Forelimb muscle (tissue), 1 donor: ENCODE measurements at regions not wholly inside any gene's neighbourhood (a gene's known extent, or its start where the extent isn't known, plus 50 kb on each side); places are given as distances from the start of the nearest gene placed in this dataset.

Source experiments
- DNase-seq: peaks from one replicate; pipeline ENCODE4 v3.0.0-alpha.2; 2013; ENCODE audit warnings: low read depth

- no peak for DNase-seq
These were observed 314.5 kb upstream of the TLE4 start for GRCh38 chr9:79257228-79257781.

- no peak for DNase-seq
These were observed 313.9 kb upstream of the TLE4 start for GRCh38 chr9:79257790-79258351.

DNA sequence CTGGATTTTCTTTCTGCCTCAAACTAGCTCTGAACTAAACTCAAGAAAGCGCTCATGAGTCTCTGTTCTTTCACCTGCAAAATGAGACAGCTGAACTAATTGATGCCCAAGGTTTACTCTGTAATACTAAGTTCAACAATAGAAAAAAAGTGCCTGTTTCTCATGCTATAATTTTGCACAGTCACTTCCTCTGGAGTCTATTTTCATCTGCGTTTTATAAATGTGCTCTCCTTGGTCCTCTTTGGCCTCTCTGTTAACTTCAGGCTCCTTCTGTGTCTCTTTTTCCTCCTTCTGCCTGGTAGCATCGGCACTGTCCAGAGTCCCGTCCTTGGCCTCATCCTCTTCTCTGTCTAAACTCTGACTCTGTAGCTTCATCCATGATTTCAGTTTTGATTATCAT is 311.9 kb upstream of the TLE4 start:
- DNase-seq: no peak

GRCh38 chr9:79263628-79264027 is 308.1 kb upstream of the TLE4 start:
- DNase-seq: no peak

- DNase-seq: no peak
These were observed 307.7 kb upstream of the TLE4 start for GRCh38 chr9:79264041-79264440.

- no peak for DNase-seq
These were observed 307.0 kb upstream of the TLE4 start for GRCh38 chr9:79264511-79265355.

DNA sequence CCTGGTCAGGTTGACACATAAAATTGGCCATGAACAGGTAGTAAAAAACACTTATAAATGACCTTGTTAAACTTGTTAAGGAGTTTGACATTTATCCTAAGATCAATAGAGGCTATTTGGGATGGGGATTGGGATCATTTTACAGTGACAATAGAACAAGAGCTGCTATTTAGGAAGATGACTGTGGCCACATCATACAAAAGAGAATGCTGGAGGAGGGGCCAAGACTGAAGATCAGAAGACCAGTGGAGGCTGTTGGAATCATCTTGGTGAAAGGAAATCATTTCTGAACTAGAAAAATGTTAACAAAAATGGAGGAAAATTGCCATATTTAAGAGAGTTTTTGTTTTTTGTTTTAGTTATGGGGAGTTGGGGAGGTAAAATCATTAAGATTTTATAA is 304.8 kb upstream of the TLE4 start:
- no peak for DNase-seq

DNA sequence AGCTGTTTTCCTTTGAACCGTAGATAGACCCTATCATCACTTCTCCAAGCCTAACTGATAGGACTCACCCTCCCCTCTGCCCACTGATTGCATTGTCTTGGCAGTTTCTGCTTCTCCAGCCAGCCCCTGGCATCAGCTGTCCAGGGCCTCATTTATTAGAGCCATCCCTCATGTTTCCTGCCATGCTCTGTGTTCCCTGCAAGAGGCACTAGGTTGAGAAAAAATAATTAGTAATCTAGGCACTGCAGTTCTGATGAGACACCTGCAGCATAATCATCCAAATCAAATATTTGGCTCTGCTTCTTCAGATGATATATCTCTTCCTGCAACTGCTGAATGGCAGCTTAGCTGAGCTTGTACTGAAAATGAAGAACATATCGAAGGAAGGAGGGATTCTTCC is 303.0 kb upstream of the TLE4 start:
- no peak for DNase-seq

- no peak for DNase-seq
These were observed 298.5 kb upstream of the TLE4 start for GRCh38 chr9:79273311-79273710.

- DNase-seq: no peak
These were observed 292.4 kb upstream of the TLE4 start for GRCh38 chr9:79279356-79279755.

DNA sequence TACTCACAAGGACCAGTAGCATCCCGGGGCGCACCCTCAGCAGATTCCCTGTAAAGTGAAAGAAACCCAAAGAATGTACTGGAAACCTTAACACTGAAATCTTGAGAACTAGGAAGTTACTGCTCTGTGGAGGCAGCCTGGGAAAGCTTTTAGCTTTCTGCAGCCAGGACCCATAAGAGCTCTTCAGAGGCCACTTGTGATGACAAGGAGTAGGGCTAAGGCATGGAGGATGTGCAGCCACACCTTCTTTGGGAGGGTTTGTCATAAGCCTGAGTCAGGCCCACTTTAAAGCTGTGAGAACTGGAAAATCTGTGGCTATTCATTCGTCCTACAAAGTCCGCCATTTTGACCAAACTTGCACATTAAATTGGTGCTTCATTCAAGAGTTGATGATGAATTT is 291.1 kb upstream of the TLE4 start:
- DNase-seq: no peak

DNA sequence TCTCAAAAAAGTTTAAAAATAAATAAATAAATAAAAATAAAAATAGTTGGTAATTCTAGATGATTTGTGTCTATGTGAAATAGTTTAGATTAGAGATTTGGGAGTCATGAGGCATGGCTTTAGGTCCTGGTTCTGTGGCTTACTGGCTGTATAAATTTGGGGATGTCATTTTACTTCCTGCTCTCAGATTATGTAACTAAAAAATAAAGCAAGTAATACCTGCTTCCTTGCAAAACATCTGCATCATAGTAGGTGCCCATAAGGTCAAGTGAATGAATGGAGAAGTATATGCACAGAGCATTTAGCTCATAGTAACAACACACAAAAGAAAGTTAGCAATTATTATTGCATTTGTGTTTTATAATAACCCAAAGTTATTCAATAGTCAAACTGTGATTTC is 287.7 kb upstream of the TLE4 start:
- DNase-seq: no peak

- DNase-seq: no peak
These were observed 284.6 kb upstream of the TLE4 start for GRCh38 chr9:79286992-79287707.

DNA sequence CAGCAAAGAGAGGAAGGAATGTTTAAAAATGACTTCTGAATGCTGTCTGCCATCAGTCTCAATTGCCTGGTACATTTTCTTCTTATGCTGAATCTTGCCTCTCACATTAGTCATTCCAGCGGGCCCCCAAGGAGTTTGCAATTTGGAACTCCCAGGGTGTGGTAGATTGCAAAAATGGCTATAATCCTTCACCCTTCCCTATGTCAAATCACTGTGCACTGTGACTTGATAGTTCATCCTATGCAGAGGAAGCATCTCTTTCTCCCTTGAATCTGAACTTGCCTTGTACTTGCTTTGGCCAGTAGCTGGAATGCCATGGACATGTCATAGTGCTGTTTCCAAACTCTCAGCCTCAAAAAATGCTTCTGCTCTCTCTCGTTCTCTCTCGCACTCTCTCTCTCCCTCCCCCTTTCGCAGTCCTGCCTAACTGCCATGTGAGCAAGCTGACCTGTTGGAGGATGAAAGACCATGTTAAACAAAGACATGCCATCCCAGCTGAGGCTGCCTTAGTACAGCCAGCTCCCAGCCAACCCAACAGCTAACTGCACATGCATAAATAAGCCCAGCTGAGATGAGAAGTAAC is 284.0 kb upstream of the TLE4 start:
- no peak for DNase-seq

DNA sequence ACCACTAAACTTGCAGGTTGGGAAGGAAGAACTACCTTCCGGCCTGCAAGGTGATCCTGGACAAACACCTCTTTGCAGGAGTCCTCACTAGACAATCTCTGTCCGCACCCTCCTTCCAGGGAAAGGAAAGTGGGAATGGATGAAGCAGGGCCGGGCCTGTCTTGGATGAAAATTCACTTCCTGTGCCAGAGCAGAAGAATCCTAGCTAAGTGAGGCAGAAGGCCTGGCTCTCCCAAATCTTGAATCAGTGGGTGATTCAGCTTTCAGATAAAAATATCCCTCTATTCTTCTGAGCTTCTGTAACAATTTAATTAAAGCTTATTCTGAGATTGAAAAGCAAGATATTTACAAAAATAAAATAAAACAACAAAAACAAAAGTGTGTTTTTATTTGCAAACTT is 281.9 kb upstream of the TLE4 start:
- no peak for DNase-seq

DNA sequence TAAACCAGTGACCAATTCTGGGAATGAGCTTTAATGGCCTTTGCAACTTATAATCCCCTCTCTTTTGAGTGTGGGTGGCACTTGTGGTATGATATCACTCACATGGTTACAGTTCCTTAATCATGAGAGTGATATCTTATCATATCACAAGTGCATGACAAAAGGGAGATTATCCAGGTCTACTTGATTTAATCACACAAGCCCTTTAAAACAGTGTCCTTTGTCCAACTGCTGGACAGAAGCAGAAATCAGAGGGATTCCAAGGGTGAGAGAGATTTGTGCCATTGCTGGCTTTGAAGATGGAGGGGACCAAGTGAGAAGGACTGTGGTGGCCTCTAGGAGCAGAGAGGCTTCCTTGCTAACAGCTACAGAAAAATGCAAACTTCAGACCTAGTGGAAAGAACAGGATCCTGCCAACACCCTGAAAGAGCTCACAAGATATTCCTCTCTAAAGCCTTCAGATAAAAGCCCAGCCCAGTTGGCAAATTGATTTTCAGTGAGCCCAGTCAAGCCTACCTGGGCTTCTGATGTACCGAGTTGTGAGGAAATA is 279.0 kb upstream of the TLE4 start:
- no peak for DNase-seq

DNA sequence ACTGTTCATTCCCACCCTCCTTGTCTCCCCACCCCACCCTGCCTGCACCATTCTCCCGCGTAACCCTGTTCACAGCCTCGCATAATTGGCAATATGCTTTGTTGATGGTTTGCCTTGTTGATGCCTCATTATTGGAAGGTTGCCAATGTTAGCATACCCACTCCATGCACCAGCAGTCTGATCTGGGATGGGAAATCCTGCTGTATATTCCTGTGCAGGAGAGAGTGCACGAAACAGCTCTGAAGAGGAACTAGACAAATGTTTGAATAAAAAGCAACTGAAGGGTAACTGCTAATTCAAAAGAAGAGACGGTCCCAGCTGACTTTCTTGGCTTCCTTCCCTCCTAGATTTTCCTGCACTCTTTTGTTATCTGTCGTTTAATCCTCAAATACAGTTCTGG is 271.7 kb upstream of the TLE4 start:
- no peak for DNase-seq

DNA sequence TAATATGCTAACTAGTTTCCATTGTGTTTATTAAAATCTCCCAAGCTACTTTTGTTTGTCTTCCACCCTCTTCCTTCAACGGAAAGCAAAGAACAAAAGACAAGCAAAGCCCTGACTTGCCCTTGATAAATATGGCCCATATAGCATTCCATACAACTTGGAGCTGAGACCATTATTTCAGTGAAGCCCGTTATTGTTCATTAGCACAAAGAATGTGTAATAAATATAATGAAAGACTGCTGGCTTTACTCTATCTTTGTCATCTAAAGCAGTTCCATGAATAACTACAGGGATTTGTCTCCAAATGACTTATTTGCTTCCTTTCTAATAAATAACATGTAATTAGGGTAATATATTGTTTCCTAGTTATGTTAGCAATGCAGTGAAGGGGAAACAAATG is 270.7 kb upstream of the TLE4 start:
- DNase-seq: no peak

GRCh38 chr9:79301551-79302391 is 270.0 kb upstream of the TLE4 start:
- DNase-seq: no peak

DNA sequence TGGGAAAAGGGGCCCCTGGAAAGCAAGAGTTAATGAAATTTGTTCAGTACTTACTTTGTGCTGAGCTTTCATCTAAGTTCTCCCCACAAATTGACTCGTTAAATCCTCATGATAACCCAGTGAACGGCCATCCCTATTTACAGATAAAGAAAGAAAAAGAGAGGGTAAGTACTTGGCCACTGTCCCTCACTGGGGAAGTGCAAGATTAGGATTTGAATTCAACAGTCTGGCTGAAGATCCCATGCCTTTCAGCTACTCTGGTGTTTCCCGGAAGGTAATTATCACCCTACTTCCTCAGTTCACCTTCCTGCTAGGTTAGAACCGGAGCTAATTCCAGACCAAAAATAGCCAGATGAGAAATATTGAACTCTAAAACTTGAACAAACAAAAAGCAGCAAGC is 269.2 kb upstream of the TLE4 start:
- DNase-seq: no peak

DNA sequence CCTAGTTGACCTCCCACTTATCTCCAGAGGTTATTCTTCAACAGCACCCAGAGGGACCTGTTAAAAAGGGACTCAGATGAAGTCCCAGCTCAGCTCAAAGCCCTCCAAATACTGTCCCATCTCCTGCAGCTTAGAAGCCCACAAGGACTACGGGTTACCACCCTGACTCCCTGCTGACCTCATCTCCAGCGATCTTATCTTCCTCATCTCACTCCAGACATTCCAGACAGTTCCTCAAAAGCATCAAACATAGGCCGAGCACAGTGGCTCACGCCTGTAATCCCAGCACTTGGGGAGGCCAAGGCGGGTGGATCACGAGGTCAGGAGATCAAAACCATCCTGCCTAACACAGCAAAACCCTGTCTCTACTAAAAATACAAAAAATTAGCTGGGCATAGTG is 263.8 kb upstream of the TLE4 start:
- no peak for DNase-seq
